ENCODE measurements at regions not wholly inside any gene's neighbourhood (a gene's known extent, or its start where the extent isn't known, plus 50 kb on each side); places are given as distances from the start of the nearest gene placed in this dataset.

DNA sequence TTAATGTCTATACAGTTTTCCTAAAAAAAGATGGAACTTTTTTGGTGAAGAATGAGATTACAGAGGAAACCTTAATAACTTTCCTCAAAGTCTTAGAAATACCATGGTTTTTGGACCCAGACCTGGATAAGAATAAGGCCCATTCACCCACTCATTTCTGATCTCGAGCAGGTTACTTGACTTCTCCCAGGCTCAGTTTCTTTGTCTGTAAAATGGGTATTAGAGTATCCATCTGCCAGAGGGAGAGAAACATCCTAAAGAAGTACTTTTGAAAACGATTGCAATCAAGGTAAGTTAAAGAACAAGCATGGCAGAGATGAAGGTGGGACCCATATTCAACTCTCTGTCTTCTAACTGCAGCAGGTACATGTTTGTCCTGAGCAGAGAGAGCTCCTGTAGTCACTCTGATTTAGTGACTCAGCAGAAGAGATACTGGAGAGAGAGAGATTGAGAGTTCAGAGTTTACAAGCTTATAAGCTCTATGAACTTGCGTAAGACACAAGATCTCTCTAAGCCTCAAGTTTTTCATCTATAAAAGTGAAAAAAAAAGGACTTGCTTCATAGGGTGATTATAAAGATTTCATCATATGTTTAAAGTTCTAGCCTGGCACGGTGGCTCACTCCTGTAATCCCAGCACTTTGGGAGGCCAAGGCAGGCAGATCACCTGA, 379.4 kb upstream of the SGCD start:
- ChIA-PET CTCF (ENCODE audit: unreplicated experiment) (no interaction called here), POLR2A (no interaction called here)
- Histone ChIP-seq H3K4me3 (ENCODE audit: low read depth, low read length, poor library complexity, severe bottlenecking) (no peak overlapping the region), H3K79me2 (ENCODE audit: insufficient read depth, low read depth, low read length) (no peaks in the 10 kb centered on the region), H3K9me3 (ENCODE audit: low read length) (no peaks in the 10 kb centered on the region), H3K27ac (ENCODE audit: low read depth, low read length, poor library complexity, severe bottlenecking) (no peak overlapping the region), H3K9me2 (ENCODE audit: insufficient read depth, low read length) (no peaks in the 10 kb centered on the region), H3K36me3 (ENCODE audit: insufficient read depth, low read length) (no peaks in the 10 kb centered on the region), H2AFZ (ENCODE audit: low read length) (no peak overlapping the region), H4K20me1 (ENCODE audit: insufficient read depth, low read length) (no peaks in the 10 kb centered on the region), H3K4me1 (ENCODE audit: insufficient read depth, low read length, poor library complexity, severe bottlenecking) (peaks cover 4% of the 10 kb centered on the region), H3K4me2 (ENCODE audit: low read length) (no peak overlapping the region)
- intact Hi-C loops (cut with micrococcal nuclease; ENCODE audit: unreplicated experiment), result loop anchor here (10.0 kb wide), 2 partner anchors 877 to 987 kb away; no protein-coding TSS in a partner anchor
- DNase-seq (ENCODE audit: low spot score), result no peak
- no TSS peak for BruUV-seq (replicated peaks)
- TF ChIP-seq EZH2phosphoT487 (IDR thresholded peaks at IDR 0.05; ENCODE audit: borderline replicate concordance, low read depth, low read length), result no peak
- TF ChIP-seq, protein P1, sequence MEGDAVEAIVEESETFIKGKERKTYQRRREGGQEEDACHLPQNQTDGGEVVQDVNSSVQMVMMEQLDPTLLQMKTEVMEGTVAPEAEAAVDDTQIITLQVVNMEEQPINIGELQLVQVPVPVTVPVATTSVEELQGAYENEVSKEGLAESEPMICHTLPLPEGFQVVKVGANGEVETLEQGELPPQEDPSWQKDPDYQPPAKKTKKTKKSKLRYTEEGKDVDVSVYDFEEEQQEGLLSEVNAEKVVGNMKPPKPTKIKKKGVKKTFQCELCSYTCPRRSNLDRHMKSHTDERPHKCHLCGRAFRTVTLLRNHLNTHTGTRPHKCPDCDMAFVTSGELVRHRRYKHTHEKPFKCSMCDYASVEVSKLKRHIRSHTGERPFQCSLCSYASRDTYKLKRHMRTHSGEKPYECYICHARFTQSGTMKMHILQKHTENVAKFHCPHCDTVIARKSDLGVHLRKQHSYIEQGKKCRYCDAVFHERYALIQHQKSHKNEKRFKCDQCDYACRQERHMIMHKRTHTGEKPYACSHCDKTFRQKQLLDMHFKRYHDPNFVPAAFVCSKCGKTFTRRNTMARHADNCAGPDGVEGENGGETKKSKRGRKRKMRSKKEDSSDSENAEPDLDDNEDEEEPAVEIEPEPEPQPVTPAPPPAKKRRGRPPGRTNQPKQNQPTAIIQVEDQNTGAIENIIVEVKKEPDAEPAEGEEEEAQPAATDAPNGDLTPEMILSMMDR (conservative IDR thresholded peaks at IDR 0.05; ENCODE audit: low read length), result no peak

DNA sequence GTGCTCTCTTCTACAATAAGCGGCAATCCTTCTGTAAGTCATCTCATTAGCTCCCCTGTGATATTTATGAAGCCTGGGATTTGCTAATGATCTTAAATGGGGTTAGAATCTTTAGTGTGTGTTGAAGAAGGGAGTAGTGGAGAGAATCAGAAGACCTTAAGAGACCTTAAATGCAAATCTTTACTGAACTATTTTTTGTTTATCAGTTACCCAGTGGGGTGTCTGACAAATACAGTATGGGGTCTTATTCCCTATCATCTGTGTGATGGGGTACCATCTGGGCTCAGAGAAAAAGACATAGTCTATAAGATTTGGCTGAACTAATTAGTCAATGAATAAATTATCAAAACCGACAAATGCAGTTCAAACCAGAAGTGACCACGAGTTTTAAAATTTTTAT, 378.4 kb upstream of the SGCD start:
- H3K9me2 ChIP-seq (ENCODE audit: insufficient read depth, low read length), result no peaks in the 10 kb centered on the region
- TF ChIP-seq EZH2phosphoT487 (IDR thresholded peaks at IDR 0.05; ENCODE audit: borderline replicate concordance, low read depth, low read length), result no peak
- H3K27ac ChIP-seq (ENCODE audit: low read depth, low read length, poor library complexity, severe bottlenecking), result no peak overlapping the region
- H3K4me2 ChIP-seq (ENCODE audit: low read length), result no peak overlapping the region
- ChIA-PET CTCF (ENCODE audit: unreplicated experiment) (interaction anchor here (0.5 kb wide), 1 partner anchor 866 kb away, joined by 3 read pairs; no protein-coding TSS in a partner anchor), POLR2A (interaction anchor here (0.6 kb wide), 1 partner anchor 11 kb away, joined by 3 read pairs; no protein-coding TSS in a partner anchor)
- no peaks in the 10 kb centered on the region for H3K36me3 ChIP-seq (ENCODE audit: insufficient read depth, low read length)
- BruUV-seq (replicated peaks), result no TSS peak
- H3K79me2 ChIP-seq (ENCODE audit: insufficient read depth, low read depth, low read length), result no peaks in the 10 kb centered on the region
- H3K4me3 ChIP-seq (ENCODE audit: low read depth, low read length, poor library complexity, severe bottlenecking), result no peak overlapping the region
- peaks cover 2% of the 10 kb centered on the region for H3K4me1 ChIP-seq (ENCODE audit: insufficient read depth, low read length, poor library complexity, severe bottlenecking)
- DNase-seq (ENCODE audit: low spot score), result no peak
- H2AFZ ChIP-seq (ENCODE audit: low read length), result no peak overlapping the region
- no peaks in the 10 kb centered on the region for H3K9me3 ChIP-seq (ENCODE audit: low read length)
- H4K20me1 ChIP-seq (ENCODE audit: insufficient read depth, low read length), result no peaks in the 10 kb centered on the region
- intact Hi-C loops (cut with micrococcal nuclease; ENCODE audit: unreplicated experiment), result loop anchor here (10.0 kb wide), 2 partner anchors 876 to 986 kb away; no protein-coding TSS in a partner anchor

DNA sequence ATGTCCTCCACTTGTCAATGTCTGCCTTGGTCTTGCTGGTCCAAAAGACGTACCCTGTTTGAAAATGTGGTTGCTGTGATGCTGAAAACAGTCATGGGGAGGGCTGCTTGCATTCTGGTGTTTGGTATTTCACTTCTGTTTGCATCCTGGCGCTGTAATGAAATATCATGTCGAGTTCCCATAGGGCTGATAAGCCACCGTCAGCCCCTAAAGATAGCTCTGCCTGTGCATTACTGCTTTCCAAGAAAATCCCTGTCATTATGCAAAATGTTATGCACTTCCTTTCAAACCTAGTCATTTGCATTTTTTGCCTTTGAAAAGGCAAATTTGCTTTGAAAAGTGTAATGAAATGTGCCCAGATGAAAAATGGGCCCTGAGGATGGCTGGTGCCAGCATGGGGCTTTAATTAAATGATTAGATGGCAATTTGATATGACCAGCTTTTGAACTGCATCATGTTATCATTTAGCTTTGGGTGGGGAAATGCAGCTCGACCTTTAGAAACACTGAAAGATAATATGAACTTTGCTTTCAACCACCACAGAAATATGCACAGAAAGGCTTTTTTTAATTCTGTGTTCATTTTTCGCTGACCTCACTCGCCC, 374.4 kb upstream of the SGCD start:
- Histone ChIP-seq H3K4me3 (ENCODE audit: low read depth, low read length, poor library complexity, severe bottlenecking) (no peak overlapping the region), H2AFZ (ENCODE audit: low read length) (no peak overlapping the region), H3K79me2 (ENCODE audit: insufficient read depth, low read depth, low read length) (no peaks in the 10 kb centered on the region), H3K4me2 (ENCODE audit: low read length) (no peak overlapping the region), H3K9me3 (ENCODE audit: low read length) (no peaks in the 10 kb centered on the region), H3K36me3 (ENCODE audit: insufficient read depth, low read length) (no peaks in the 10 kb centered on the region), H3K27ac (ENCODE audit: low read depth, low read length, poor library complexity, severe bottlenecking) (no peak overlapping the region), H3K9me2 (ENCODE audit: insufficient read depth, low read length) (no peaks in the 10 kb centered on the region), H4K20me1 (ENCODE audit: insufficient read depth, low read length) (no peaks in the 10 kb centered on the region), H3K4me1 (ENCODE audit: insufficient read depth, low read length, poor library complexity, severe bottlenecking) (no peaks in the 10 kb centered on the region)
- intact Hi-C loops (cut with micrococcal nuclease; ENCODE audit: unreplicated experiment), result no loop called here
- no TSS peak for BruUV-seq (replicated peaks)
- TF ChIP-seq, protein P1 (conservative IDR thresholded peaks at IDR 0.05; ENCODE audit: low read length), result no peak
- no peak for TF ChIP-seq EZH2phosphoT487 (IDR thresholded peaks at IDR 0.05; ENCODE audit: borderline replicate concordance, low read depth, low read length)
- no peak for DNase-seq (ENCODE audit: low spot score)
- CTCF ChIA-PET (ENCODE audit: unreplicated experiment), result no interaction called here
- POLR2A ChIA-PET, result no interaction called here
